VCaP (cell line): ENCODE measurements at regions not wholly inside any gene's neighbourhood (a gene's known extent, or its start where the extent isn't known, plus 50 kb on each side); places are given as distances from the start of the nearest gene placed in this dataset.

Source experiments
- H3K27ac ChIP-seq: fragments of 450-650 bp; 2 replicates; pipeline ENCODE4 v1.5.1; 2017
- CTCF ChIP-seq: fragments of 450-650 bp; conservative IDR thresholded peaks from 2 replicates; pipeline ENCODE4 v1.5.1; 2017; ENCODE audit warnings: mild to moderate bottlenecking, moderate library complexity

- H3K27ac ChIP-seq = no peak overlapping the region
- TF ChIP-seq CTCF = no peak
Measured at GRCh38 chr11:26084313-26084712, 247.6 kb upstream of the ANO3 start.

DNA sequence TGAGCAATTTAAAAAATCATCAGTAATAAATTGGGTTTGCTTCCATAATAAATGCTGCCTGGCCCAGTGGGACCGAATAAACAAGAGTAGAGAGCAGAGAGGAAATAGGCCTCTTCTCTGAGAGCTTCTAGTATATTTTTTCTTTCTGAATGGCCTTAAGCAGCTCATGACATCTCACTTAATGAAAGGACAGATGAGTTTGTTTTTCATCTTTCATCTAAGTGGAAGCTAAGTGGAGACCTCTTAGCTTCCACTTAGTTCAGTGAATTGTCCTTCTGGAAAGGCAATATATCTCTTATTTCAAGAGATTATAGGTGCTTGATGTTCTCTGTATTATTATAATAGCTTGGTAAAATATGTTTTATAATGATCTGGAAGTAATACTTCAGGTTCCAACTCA is 245.9 kb upstream of the ANO3 start:
- no peak overlapping the region for H3K27ac ChIP-seq
- TF ChIP-seq CTCF = no peak

GRCh38 chr11:26087120-26087935 is 244.6 kb upstream of the ANO3 start:
- no peak for TF ChIP-seq CTCF
- H3K27ac ChIP-seq = no peak overlapping the region

GRCh38 chr11:26088391-26088790 is 243.5 kb upstream of the ANO3 start:
- H3K27ac ChIP-seq = no peak overlapping the region
- TF ChIP-seq CTCF = no peak

DNA sequence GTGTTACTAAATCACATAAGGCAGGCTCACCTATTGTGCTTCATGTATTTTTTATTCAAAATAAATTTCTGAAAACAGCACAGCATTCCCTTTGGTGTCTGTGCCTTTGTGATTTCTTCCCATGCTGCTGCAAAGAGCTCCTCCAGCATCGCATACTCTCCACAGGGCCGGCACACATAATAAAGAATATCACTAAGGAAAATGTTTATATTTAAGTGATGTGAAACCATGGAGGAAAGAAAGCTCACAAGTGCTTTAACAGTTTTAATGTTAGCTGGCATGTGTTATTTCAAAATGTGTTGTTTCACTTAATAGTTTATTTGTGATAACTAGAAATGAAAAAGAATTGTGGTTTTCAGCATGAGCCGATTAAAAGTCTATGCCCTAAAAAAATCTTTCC is 241.3 kb upstream of the ANO3 start:
- H3K27ac ChIP-seq = no peak overlapping the region
- TF ChIP-seq CTCF = no peak

DNA sequence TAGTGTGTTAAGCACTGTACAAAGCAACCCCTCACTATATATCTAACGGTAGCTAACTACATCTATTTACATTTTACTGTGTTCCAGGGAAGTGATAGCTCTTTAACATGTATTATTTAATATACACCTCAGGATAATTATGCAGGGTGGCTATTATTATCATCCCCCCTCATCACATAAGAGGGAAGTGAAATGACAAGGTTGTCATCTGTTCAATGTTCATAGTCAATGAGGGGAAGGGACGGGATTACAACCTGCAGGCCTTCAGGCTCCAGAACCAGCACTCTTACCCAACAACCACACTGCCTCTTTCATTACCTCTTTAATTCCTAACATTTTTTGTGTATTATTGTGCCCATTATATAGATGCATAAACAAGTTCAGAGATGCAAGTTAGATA is 238.7 kb upstream of the ANO3 start:
- no peak for TF ChIP-seq CTCF
- no peak overlapping the region for H3K27ac ChIP-seq

DNA sequence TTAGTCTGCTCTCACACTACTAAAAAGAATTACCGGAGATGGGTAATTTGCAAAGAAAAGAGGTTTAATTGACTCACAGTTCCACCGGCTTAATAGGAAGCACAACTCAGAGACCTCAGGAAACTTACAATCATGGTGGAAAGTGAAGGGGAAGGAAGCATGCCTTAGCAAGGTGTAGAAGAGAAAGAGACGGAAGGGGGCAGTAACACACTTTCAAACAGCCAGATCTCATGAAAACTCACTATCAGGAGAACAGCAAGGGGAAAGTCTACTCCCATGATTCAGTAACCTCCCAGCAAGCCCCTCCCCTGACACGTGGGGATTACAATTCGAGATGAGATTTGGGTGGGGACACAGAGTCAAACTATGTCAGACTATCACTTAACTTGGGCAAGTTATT is 236.6 kb upstream of the ANO3 start:
- no peak overlapping the region for H3K27ac ChIP-seq
- no peak for TF ChIP-seq CTCF
